T-cell (primary cell): ENCODE measurements at regions not wholly inside any gene's neighbourhood (a gene's known extent, or its start where the extent isn't known, plus 50 kb on each side); places are given as distances from the start of the nearest gene placed in this dataset.

Source experiments
- ATAC-seq, 4 experiments: fragments of 200-7000 bp in 3 of 4; fragments of 150-1000 bp in 1 of 4; cut with Tn5 transposase; replicated peaks in 1 of 4; 1 replicate in 3 of 4; 2 replicates in 1 of 4; pipeline ENCODE4 v1.10.0; 2021; ENCODE audit warnings: moderate library complexity in 3 of 4, mild to moderate bottlenecking in 2 of 4, moderate number of reproducible peaks in 1 of 4
- CTCF ChIA-PET, 2 donors: fragments of 300-600 bp; sonication (Branson Sonifier 250); formaldehyde crosslinking; loops; one replicate each; lab custom pipeline; 2022; ENCODE audit warnings: antibody characterized with exemption in 2 of 2; lab: Charles Lee
- POLR2A ChIA-PET, 2 donors: fragments of 300-600 bp; sonication (Branson Sonifier 250); formaldehyde crosslinking; loops; one replicate each; lab custom pipeline; 2022; ENCODE audit warnings: antibody characterized with exemption in 2 of 2; lab: Charles Lee
- DNase-seq, 35 experiments: peaks; one replicate each; pipeline versions ENCODE4 v3.0.0 to v3.0.0-alpha.2; 2013 to 2023
- H3K27ac ChIP-seq: one replicate; pipeline ENCODE4 v1.5.1; 2013; ENCODE audit warnings: low read length
- H3K27me3 ChIP-seq, 2 experiments: replicated peaks in 1 of 2; 1 replicate in 1 of 2; 2 replicates in 1 of 2; pipeline versions ENCODE4 v1.6.1 to v1.7.0; 2013; ENCODE audit warnings: low read length in 1 of 2, mixed read lengths in 1 of 2; ENCODE audit not compliant: control insufficient read depth in 2 of 2, insufficient read depth in 2 of 2; ENCODE audit errors: extremely low read depth in 1 of 2
- H3K36me3 ChIP-seq, 2 donors: 1 replicate in 1 of 2; 2 replicates in 1 of 2; pipeline versions ENCODE4 v1.6.1 to v1.7.0; 2013; ENCODE audit warnings: low read length in 1 of 2; ENCODE audit not compliant: control insufficient read depth in 2 of 2, insufficient read depth in 1 of 2; ENCODE audit errors: extremely low read depth in 1 of 2
- H3K4me1 ChIP-seq, 2 experiments: 1 replicate in 1 of 2; 2 replicates in 1 of 2; pipeline versions ENCODE4 v1.6.1 to v1.7.0; 2013; ENCODE audit warnings: low read length in 2 of 2, mixed read lengths in 1 of 2; ENCODE audit not compliant: insufficient read depth in 2 of 2, control insufficient read depth in 1 of 2; ENCODE audit errors: extremely low read depth in 1 of 2
- H3K4me3 ChIP-seq, 2 donors: 1 replicate in 1 of 2; 2 replicates in 1 of 2; pipeline versions ENCODE4 v1.5.1 to v1.7.0; 2013; ENCODE audit warnings: mild to moderate bottlenecking in 2 of 2, low read length in 1 of 2, moderate library complexity in 1 of 2; ENCODE audit not compliant: control insufficient read depth in 1 of 2; ENCODE audit errors: extremely low read depth in 1 of 2
- H3K9me3 ChIP-seq: 2 replicates; pipeline ENCODE4 v1.7.0; 2013
- H3K27ac Mint-ChIP-seq, 2 donors: one replicate each; pipeline ENCODE4 v1.8.0; 2020 to 2021; ENCODE audit warnings: mild to moderate bottlenecking in 2 of 2, mixed read lengths in 2 of 2
- H3K27me3 Mint-ChIP-seq, 2 donors: one replicate each; pipeline ENCODE4 v1.8.0; 2021 to 2022; ENCODE audit warnings: mixed read lengths in 2 of 2
- H3K36me3 Mint-ChIP-seq: one replicate; pipeline ENCODE4 v1.8.0; 2021; ENCODE audit warnings: mixed read lengths
- H3K4me1 Mint-ChIP-seq, 3 donors: one replicate each; pipeline ENCODE4 v1.8.0; 2020 to 2022; ENCODE audit warnings: mixed read lengths in 3 of 3, mild to moderate bottlenecking in 1 of 3
- H3K4me3 Mint-ChIP-seq, 3 donors: one replicate each; pipeline ENCODE4 v1.8.0; 2020 to 2022; ENCODE audit warnings: mild to moderate bottlenecking in 3 of 3, mixed read lengths in 3 of 3, moderate library complexity in 3 of 3
- H3K9me3 Mint-ChIP-seq, 3 donors: one replicate each; pipeline ENCODE4 v1.8.0; 2020 to 2022; ENCODE audit warnings: mixed read lengths in 3 of 3
- WGBS: methylation state at CpG from one replicate; pipeline ENCODE4 v1.1.5; 2013; ENCODE audit warnings: missing lambda C conversion rate; ENCODE audit not compliant: insufficient coverage; 5-methylcytosine and 5-hydroxymethylcytosine counted together

- H3K4me1 ChIP-seq, result no peaks in the 10 kb centered on the region
- peaks cover 7 to 17% (median 9%) of the 10 kb centered on the region in 3 donors for H3K9me3 Mint-ChIP-seq
- H3K27ac ChIP-seq, result no peak overlapping the region
- ATAC-seq (no peak), DNase-seq (no peak)
- ChIA-PET POLR2A (no interaction called here), CTCF (no interaction called here)
- H3K27me3 Mint-ChIP-seq, result no peaks in the 10 kb centered on the region
- H3K4me1 Mint-ChIP-seq, result no peaks in the 10 kb centered on the region
- no peaks in the 10 kb centered on the region for H3K27me3 ChIP-seq
- no peak overlapping the region for H3K4me3 Mint-ChIP-seq
- no CpG with 5 or more reads among the region's 1 CpG for WGBS
- H3K36me3 Mint-ChIP-seq, result no peaks in the 10 kb centered on the region
- no peak overlapping the region for H3K27ac Mint-ChIP-seq
- no peak overlapping the region for H3K4me3 ChIP-seq
- H3K9me3 ChIP-seq, result no peaks in the 10 kb centered on the region
- H3K36me3 ChIP-seq, result no peaks in the 10 kb centered on the region
Measured at GRCh38 chr17:71375948-71376347, 744.9 kb upstream of the SOX9 start.

GRCh38 chr17:71376933-71377332 lies 743.9 kb upstream of the SOX9 start:
- DNase-seq (no peak), ATAC-seq (no peak)
- POLR2A ChIA-PET, result no interaction called here
- Histone ChIP-seq H3K27me3 (no peaks in the 10 kb centered on the region), H3K4me3 (no peak overlapping the region), H3K27ac (no peak overlapping the region), H3K36me3 (no peaks in the 10 kb centered on the region), H3K9me3 (no peaks in the 10 kb centered on the region), H3K4me1 (no peaks in the 10 kb centered on the region)
- H3K27ac Mint-ChIP-seq, result no peak overlapping the region
- CTCF ChIA-PET, result no interaction called here
- WGBS, result 48% methylated on average over 4 of the region's 6 CpGs
- H3K27me3 Mint-ChIP-seq, result no peaks in the 10 kb centered on the region
- no peaks in the 10 kb centered on the region for H3K4me1 Mint-ChIP-seq
- no peak overlapping the region for H3K4me3 Mint-ChIP-seq
- H3K9me3 Mint-ChIP-seq, result peaks cover 7 to 10% (median 9%) of the 10 kb centered on the region in 3 donors
- H3K36me3 Mint-ChIP-seq, result no peaks in the 10 kb centered on the region

GRCh38 chr17:71378036-71378435 lies 742.8 kb upstream of the SOX9 start:
- DNase-seq, result no peak
- H3K27ac Mint-ChIP-seq, result no peak overlapping the region
- Histone ChIP-seq H3K36me3 (no peaks in the 10 kb centered on the region), H3K27ac (no peak overlapping the region), H3K9me3 (no peaks in the 10 kb centered on the region), H3K27me3 (no peaks in the 10 kb centered on the region), H3K4me3 (no peak overlapping the region), H3K4me1 (no peaks in the 10 kb centered on the region)
- H3K4me3 Mint-ChIP-seq, result no peak overlapping the region
- POLR2A ChIA-PET, result no interaction called here
- 97% methylated on average over 4 of the region's 9 CpGs for WGBS
- H3K36me3 Mint-ChIP-seq, result no peaks in the 10 kb centered on the region
- CTCF ChIA-PET, result interaction anchor here in 1 of 2 donors (0.6 kb wide), 1 partner anchor 40 kb away, joined by 3 read pairs; no protein-coding TSS in a partner anchor
- ATAC-seq, result no peak
- no peaks in the 10 kb centered on the region for H3K27me3 Mint-ChIP-seq
- H3K4me1 Mint-ChIP-seq, result no peaks in the 10 kb centered on the region
- H3K9me3 Mint-ChIP-seq, result peaks cover 4 to 10% (median 9%) of the 10 kb centered on the region in 3 donors

- WGBS, result 64% methylated on average over 2 of the region's 3 CpGs
- H3K4me3 Mint-ChIP-seq, result no peak overlapping the region
- no peak overlapping the region for H3K4me3 ChIP-seq
- no peaks in the 10 kb centered on the region for H3K36me3 Mint-ChIP-seq
- POLR2A ChIA-PET, result no interaction called here
- H3K27me3 ChIP-seq, result no peaks in the 10 kb centered on the region
- H3K4me1 Mint-ChIP-seq, result no peaks in the 10 kb centered on the region
- H3K4me1 ChIP-seq, result no peaks in the 10 kb centered on the region
- no peak for DNase-seq
- H3K27ac Mint-ChIP-seq, result no peak overlapping the region
- ATAC-seq, result no peak
- no peaks in the 10 kb centered on the region for H3K36me3 ChIP-seq
- no peak overlapping the region for H3K27ac ChIP-seq
- peaks cover 4 to 10% (median 9%) of the 10 kb centered on the region in 3 donors for H3K9me3 Mint-ChIP-seq
- CTCF ChIA-PET, result no interaction called here
- no peaks in the 10 kb centered on the region for H3K9me3 ChIP-seq
- no peaks in the 10 kb centered on the region for H3K27me3 Mint-ChIP-seq
Measured at GRCh38 chr17:71378741-71379140, 742.1 kb upstream of the SOX9 start.

- H3K27me3 Mint-ChIP-seq, result no peaks in the 10 kb centered on the region
- POLR2A ChIA-PET, result no interaction called here
Measured at GRCh38 chr17:71379512-71379911, 741.3 kb upstream of the SOX9 start.

GRCh38 chr17:71380535-71380934 lies 740.3 kb upstream of the SOX9 start:
- H3K27ac ChIP-seq, result no peak overlapping the region

More at GRCh38 chr17:71379512-71379911, 741.3 kb upstream of the SOX9 start:
- ATAC-seq (no peak), DNase-seq (no peak)
- no peaks in the 10 kb centered on the region for H3K4me1 Mint-ChIP-seq
- Histone ChIP-seq H3K27me3 (no peaks in the 10 kb centered on the region), H3K9me3 (no peaks in the 10 kb centered on the region), H3K4me1 (no peaks in the 10 kb centered on the region), H3K4me3 (no peak overlapping the region), H3K36me3 (no peaks in the 10 kb centered on the region), H3K27ac (no peak overlapping the region)
- H3K9me3 Mint-ChIP-seq, result peaks cover 4 to 10% (median 9%) of the 10 kb centered on the region in 3 donors
- no peak overlapping the region for H3K4me3 Mint-ChIP-seq
- H3K27ac Mint-ChIP-seq, result no peak overlapping the region
- H3K36me3 Mint-ChIP-seq, result no peaks in the 10 kb centered on the region
- CTCF ChIA-PET, result no interaction called here

GRCh38 chr17:71380936-71381335 lies 739.9 kb upstream of the SOX9 start:
- Histone ChIP-seq H3K27me3 (no peaks in the 10 kb centered on the region), H3K4me3 (no peak overlapping the region), H3K27ac (no peak overlapping the region), H3K36me3 (no peaks in the 10 kb centered on the region), H3K9me3 (no peaks in the 10 kb centered on the region), H3K4me1 (no peaks in the 10 kb centered on the region)
- H3K27me3 Mint-ChIP-seq, result no peaks in the 10 kb centered on the region
- POLR2A ChIA-PET, result no interaction called here
- WGBS, result 60% methylated on average over 1 of the region's 2 CpGs
- H3K36me3 Mint-ChIP-seq, result no peaks in the 10 kb centered on the region
- no peak for ATAC-seq
- DNase-seq, result no peak
- H3K4me1 Mint-ChIP-seq, result no peaks in the 10 kb centered on the region
- H3K27ac Mint-ChIP-seq, result no peak overlapping the region
- H3K9me3 Mint-ChIP-seq, result peaks cover 4 to 9% (median 8%) of the 10 kb centered on the region in 3 donors
- CTCF ChIA-PET, result no interaction called here
- no peak overlapping the region for H3K4me3 Mint-ChIP-seq

More at GRCh38 chr17:71380535-71380934, 740.3 kb upstream of the SOX9 start:
- ChIA-PET POLR2A (no interaction called here), CTCF (no interaction called here)
- H3K36me3 ChIP-seq, result no peaks in the 10 kb centered on the region
- Mint-ChIP-seq H3K36me3 (no peaks in the 10 kb centered on the region), H3K9me3 (peaks cover 4 to 10% (median 9%) of the 10 kb centered on the region in 3 donors), H3K27me3 (no peaks in the 10 kb centered on the region), H3K4me3 (no peak overlapping the region), H3K27ac (no peak overlapping the region), H3K4me1 (no peaks in the 10 kb centered on the region)
- H3K27me3 ChIP-seq, result no peaks in the 10 kb centered on the region
- no peak overlapping the region for H3K4me3 ChIP-seq
- H3K9me3 ChIP-seq, result no peaks in the 10 kb centered on the region
- WGBS, result no CpG with 5 or more reads among the region's 3 CpGs
- ATAC-seq (no peak), DNase-seq (no peak)
- H3K4me1 ChIP-seq, result no peaks in the 10 kb centered on the region
